GM19463 (cell line): ENCODE measurements at regions not wholly inside any gene's neighbourhood (a gene's known extent, or its start where the extent isn't known, plus 50 kb on each side); places are given as distances from the start of the nearest gene placed in this dataset.

Experiments used
- ATAC-seq: cut with Tn5 transposase; IDR thresholded peaks from one replicate; pipeline ENCODE4 v1.9.1; 2021; ENCODE audit warnings: mild to moderate bottlenecking, moderate library complexity; ENCODE audit not compliant: unreplicated experiment

DNA sequence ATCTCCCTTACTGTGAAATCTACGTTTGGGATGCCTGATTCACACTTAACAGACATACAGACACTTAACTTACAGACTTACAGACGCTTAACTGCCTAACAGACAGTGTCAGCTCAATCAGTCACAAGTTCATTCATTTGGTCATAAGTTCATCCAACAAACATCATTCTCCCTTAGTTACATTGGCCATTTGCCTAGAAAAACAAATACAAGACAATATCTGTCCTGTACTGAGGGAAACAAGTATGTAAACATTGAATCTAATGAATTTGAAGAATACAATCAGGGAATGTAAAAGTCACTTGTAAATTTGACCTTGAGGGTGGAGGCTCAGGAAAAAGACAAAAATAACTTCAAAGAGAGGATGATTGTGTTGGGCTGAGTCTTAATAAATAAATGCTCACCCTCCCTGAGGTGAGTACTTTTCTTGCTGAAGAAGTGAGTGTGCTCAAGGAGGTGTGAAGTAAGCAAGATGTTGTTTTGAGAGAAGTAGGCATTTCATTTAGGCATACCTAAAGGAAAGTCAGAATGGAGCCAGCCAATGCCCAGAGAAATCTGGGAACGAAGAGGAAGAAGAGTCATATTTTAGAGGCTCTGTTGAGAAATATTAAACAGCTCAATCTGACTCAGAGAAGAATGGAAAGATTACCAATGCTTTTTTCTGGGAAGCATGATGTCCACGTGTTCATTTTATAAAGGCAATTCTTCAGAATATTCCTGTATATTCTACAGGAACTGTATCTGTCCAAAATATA lies 958.4 kb upstream of the SLC10A2 start:
- ATAC-seq, result no peak

DNA sequence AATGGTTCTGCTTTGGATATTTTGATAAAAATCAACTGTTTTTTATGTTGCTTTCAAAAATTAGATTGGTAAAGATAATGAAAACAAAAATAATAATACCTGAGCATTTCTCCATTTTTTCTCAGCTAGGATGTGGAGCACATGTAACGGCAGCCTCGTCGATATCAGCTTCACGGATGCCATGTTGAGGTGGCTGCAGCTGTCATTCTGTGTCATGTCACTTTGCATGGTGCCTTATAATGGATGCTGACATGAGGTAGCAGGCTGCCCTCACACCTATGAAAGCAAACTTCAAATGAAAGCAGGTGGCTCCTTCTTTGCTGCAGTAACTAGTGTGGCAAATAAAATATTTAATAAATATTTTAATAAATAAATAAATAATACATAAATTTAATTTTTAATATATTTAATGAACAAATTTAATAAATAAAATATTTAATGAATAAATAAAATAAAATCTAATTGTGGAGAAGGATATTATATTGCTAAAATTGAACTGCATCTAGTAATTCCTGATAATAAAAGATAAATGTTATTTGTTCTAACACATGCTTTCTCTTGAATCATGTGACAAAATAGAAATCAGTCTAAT lies 955.7 kb upstream of the SLC10A2 start:
- no peak for ATAC-seq

DNA sequence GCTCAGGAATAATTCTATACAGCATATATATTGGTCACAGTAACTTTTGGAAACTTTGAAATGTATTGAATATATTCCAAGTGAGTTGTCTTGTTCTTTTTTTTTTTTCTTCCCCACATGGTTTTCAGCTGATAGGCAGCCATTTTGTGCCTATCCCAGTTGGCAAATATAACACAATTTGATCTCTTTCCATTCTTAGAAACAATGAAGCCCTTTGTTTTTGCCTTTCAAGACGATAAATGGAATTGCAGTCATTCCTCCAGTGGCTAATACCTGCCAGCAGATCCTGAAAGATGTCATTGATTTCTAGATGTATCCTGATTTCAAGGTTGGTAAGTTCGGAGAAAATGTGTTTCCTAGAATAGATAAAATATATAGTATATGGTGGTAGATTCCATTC lies 951.1 kb upstream of the SLC10A2 start:
- ATAC-seq, result no peak

DNA sequence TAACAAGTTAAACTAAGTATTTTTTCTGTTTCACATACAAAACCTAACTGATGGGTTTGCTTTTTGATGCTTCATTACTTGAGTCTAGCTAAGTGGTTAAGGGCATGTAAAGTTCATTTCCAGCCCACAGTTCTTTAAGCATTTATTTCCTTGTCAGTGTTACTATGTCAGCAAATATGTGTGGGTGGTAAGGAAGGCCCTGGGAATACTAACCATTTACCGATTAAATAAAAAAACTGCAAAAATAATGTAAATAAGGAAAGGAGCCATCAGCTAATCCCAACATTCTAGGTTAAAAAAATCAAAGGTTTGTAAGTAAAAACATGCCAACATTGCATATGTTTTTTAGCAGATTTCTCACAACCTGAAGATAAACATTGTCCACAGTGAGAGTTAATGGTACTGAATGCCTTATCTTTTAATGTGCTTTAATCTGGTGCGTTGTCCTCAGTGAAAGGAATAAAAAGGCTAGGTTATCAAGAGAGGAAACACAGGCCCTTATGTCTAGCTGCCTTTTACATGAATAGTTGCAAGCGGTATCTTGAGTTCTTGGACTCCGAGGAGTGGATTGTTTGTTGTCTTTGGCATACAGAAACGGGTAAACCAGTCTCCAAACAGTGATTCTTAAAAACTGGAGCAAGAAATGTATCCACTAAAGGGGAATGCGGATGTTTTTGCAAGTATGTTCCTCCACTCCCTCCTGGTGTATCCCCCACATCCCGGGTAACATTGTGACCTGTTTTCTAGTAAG lies 949.6 kb upstream of the SLC10A2 start:
- no peak for ATAC-seq

DNA sequence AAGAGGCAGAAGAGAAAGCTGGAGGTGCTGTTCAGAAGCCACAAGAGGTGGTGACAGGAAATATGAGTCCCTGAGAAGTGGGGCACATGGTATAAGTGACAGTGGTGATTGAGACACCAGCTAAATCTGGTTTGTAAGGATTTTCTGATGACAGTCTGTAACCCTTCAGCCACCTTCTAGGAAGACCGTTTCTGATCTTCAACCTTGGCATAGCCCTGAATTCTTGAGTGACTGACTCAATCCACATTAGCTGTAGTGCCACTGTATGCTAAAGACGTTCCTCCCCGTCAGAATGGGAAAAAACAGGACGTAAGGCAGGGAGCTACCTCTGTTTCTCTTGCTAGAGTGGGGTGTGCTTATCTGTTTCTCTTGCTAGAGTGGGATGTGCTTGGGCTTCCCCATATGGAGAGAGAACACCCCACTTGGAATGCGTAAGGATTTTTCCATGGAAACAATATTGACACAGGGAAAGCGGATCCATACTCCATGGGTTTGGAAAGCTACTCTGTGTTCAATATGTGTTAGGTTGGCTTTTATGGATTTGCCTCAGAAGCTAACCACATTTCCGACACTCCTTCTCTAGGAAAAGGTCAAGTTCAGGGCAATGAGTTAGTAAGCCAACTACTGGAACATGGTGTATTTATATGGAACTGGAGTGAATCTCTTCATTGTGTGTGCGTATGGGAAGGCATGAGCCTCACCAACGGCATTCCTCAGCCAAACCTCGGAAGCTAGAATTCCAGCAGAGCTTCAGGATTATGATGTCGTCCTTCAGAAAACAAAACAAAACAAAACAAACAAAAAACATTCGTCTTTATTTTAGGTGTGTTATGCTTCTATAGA lies 948.8 kb upstream of the SLC10A2 start:
- ATAC-seq, result no peak

DNA sequence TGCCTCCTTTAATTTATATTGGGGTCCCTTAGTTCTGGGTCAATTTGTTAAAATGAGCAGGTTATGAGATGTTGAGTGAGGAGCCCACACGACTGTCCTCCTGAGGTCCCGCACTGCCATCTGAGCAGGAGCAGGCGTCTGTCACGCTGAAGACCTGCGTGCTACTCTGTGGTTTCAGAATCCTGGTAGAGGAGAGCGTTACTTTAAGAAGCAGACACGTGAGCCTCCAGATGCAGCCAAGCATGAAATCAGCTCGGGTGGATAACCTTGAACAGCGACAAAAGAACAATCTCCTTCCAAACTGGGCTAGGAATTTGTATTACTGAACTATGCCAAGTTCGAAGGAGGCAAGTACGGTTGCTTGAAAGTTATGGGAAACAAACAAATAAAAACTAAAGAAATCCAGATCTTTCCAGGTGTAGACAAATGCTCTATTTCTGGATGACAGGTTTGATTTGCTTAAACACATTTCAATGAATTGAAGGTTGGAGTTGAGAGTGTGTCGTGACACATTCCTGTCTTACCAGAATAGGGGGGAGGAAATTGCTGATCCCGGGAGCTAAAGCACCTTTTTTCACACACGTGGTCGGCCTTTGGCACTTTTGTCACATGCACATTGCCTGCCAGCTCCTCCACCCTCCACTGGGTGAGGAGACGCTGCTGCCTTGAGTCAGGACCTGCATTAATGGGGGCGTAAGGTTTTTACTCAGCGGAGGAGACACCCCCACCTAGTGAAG lies 945.5 kb upstream of the SLC10A2 start:
- ATAC-seq, result no peak

DNA sequence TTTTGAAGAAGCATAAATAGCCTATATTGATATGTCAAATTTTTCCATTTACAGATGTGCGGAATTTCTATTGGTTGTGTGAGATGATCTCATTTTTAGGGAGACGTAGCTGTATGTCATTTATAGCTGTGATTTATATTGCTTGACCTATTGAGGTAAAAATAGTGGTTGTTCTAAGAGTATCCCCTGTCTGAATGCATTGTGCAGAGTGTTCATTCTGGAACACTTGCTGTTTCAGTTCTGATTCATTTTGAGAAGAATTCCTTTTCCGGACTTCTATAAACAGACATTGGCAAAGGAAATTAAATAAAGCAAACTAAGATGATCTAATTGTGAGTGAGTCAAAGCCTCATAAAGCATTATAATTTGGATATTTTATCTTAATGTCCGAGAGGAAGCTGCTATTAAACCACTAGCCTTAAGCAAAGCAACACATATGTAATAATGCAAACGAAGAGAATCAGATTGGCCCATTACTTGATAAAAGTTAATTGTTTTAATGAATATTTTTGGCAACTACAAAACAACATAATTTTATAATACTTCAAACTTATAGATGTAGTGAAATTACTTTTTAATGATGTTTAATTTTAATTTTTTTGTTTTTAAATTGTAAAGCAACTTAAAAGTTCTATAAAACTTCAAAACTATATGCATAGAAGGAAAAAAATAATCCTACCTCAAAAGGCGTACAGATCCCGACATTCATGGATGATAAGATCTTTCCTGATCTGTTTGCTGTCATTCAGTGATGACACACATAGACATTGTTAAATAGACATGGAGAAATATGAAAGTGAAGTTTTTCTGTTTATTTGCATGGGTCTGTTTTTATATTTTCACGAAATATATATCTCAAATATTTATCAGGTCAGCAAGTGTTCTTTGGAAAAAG lies 942.6 kb upstream of the SLC10A2 start:
- ATAC-seq, result no peak

DNA sequence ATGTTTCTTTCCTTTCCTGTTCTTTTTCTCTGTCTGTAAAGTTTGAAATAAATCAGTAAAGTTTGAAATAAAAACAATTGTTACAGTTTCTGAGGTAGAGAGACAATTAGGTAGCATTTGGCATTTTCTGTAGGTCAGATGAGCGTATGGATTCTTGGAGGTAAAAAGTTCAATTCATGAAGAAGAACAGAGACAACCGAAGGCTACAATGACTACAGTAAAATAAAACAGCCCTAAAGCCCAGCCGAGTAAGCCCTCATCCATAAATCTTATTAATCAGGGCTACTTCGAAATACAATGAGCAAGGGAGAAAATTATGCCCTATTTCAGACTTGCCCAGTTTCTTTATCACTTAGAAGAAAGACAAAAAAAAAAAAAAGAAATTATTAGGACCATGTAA lies 941.9 kb upstream of the SLC10A2 start:
- ATAC-seq, result no peak

DNA sequence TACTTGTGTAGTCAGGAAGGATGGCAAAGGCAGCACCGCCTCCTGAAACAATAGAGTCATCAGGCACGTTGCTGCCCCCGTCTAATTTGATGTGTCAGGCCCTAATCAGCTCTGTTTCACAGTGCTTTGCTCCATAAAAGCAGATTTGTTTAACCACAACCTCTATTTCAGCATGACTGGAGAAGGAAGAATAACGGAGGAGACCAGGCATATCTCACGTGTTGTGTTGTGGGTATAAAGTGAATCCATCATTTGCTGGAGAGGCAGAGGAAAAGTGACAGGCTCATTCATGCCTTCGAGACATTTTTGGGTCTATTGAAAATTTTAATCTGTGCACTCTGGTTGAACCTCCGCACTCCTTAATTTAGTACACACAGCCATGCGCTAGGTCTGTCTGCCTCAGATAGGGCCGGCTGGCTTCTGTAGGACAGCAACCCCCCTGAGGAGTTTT lies 940.4 kb upstream of the SLC10A2 start:
- no peak for ATAC-seq

DNA sequence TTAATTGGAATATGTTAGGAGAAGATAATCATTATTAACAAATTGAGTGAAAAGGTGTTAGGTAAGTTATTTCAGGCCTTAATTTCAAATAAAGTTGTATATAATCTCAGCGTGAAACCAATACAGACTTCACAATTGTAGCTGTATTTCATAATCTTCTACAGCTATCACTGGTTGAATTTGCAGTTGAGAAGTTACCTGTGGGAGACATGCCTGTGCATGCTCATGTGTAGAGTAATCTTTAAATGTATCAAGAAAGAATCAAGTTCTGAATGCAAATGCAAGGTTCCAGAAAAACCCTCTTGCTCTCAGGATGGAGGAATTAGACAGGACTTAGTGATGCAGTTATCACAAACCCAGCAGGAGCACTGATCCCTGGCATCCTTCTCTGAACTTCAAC lies 938.4 kb upstream of the SLC10A2 start:
- no peak for ATAC-seq

DNA sequence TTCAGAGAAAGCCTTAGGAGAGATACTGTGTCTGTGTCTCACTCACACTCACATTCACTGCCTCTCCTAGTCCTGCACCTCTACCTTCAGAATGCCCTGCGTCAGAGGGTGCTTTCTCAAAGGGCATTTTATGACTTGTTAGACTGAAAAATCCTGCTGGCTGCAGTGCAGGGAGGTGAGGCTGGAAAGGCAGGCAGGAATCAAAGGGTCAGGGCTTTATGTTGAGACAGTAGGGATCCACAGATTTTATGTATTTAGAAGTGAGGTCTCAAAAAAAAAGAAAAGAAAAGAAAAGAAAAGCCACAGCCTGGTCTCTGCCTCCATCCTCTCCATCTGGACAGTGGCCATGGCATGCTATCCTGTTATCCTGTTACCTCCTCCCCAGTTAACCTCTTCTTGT lies 936.0 kb upstream of the SLC10A2 start:
- no peak for ATAC-seq

DNA sequence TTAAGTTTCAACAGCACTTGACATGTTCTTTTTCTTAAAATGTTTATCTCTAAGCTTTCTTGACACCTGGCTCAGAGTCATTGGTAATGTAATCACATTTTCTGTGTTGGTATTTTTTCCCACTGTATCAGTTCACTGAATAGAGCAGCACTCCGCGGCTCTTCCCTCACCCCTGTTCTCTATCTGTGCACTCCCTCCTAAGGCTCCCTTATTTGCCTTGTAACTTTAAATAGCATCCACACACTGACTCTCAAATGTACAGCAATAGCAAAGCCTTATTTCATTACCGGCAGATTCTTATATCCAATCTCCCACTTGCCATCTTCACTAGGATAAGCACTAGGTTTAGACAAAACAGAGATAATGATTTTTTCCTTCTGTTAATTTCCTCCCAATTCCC lies 935.5 kb upstream of the SLC10A2 start:
- ATAC-seq, result no peak

DNA sequence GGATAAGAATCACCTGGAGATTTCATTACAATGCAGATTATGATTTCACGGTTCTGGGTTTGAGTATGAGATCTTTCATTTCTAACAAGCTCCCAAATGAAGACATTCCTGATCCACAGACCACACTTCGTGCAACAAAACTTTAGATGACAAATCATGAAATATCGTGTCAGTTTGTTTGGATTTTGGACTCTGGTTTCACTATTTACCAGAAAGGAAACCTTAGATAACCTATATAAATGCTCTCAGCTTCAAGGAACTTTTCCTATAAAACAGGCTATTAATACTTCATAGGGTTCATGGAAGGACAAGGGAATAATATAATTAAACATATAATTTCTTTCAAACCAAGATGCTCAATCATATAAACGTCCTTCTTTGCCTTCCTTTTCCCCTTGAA lies 930.5 kb upstream of the SLC10A2 start:
- no peak for ATAC-seq

DNA sequence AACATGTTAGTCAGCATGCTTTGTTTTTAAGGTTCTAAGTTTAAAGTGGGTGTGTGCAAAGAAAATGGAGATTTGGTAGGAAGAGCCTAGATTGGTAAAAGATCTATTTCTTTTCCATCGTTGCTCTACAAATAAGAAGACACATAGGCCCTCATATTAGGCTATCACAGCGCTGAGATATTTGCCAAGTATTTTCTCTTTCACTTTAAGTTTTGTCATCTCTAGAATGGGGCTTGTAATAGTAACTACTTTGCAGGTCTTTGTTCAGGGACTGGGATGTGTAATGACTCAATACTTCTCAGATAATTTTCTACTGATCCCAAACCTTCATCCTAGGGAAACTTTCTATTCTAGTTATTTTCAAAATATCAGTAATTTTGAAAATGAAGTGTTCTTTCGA lies 917.7 kb upstream of the SLC10A2 start:
- ATAC-seq, result no peak

DNA sequence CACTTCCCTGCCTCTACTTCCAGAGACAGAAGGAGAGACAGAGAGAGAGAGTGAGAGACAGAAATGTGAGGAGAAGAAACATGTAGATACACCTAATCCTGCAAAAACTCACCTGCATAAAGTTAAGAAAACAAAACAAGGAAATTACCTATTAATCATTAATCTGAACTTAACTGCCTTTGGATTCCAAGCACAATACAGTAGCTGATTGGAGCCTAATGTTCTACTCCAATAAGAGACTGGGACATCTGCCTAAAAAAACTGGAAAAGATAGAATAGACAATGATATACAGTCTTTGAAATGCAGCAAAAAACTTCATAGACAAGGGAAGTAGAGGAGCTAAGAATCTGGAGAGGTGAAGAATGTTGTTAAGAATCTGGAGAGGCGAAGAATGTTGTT lies 910.2 kb upstream of the SLC10A2 start:
- no peak for ATAC-seq

DNA sequence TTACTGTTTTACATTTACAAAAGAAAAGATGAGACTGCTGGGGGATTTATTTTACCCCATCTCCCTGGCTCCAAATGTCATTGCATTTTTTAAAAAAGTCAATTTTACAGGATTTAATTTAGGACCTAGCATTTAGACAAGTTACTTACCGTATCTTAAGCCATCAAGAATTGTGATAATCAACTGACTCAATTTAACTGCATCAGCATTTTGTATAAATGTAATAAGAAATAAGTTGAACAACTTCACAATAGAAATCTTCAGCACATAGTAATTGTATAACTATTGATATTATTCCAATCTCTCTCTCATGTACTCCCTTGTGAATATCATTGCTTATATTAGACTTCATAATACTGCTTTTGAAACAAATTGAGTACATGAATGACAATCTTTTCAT lies 907.5 kb upstream of the SLC10A2 start:
- no peak for ATAC-seq

DNA sequence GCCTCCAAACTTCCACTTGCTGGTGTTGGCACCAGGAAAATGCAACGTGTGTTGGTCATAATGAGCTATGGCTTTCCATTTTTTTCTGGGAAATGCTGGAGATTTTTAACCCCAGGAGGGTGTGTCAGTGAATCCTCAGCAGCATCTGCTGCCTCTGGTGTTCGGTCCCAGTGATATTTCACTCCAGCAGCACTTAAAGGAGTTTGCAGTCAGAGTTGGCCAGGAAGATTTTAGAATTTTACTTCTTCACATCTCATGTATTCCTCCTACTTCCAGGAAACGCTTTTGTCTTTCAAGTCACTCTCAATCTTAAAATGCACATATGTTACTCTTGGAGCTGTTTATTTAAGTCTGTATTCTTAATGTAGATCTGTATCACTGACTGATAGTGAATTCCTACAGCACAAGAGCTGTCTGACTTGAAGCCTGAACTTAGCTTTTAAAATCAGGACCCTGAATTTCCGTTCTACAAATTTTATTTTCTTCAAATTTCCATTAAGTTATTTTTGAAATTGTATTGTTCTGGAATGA lies 903.4 kb upstream of the SLC10A2 start:
- no peak for ATAC-seq

DNA sequence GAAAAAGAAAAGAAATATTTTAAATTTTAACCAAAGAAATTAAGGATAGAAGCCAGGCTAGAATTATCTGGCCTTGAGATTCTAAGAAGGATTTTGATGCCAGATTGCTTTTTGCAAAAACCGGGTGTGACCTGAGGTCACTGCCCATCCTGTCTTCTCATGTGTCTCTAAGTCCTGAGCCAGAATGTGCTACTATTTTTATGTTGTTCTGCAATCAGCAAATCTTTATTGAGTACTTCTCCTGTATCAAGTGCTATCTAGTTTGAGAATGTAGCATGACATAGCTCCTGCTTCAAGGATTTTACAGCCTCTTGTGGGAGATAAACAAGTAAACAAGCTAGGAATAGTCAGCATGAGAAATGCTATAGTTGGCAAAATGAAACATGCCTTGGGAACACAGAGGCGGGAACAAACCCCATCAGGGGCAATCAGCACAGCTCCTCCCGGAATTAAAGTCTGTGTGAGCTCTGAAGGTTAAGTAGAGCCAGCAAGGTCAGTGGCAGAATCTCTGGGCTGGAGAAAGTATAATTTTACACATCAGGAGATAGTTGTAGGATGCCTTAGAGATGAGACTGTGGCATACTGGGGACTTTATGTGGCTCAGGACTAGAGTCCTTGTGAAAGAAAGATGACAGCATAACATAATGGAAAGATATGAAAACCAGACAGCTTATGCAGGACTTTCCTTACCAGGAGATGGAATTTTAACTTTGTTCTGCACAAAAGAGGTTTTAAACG lies 899.5 kb upstream of the SLC10A2 start:
- no peak for ATAC-seq

DNA sequence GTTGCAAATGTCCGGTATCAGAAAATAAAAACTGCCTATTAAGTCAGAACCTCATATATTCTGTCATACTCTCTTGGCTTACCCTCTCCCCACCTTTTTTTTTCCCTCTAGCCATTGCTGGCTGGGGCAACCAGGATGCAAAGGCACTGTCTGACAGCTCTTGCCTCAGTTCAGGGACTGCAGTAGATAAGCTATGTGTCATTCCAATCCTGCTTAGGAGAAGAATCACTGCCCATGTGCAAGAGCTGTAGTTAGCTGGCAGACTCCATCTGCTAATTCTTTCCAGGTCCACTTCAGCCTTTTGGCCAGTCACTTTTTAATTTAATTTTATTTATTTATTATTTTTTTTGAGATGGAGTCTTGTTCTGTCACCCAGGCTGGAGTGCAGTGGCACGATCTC lies 895.6 kb upstream of the SLC10A2 start:
- ATAC-seq, result no peak
